ENCODE measurements at regions not wholly inside any gene's neighbourhood (a gene's known extent, or its start where the extent isn't known, plus 50 kb on each side); places are given as distances from the start of the nearest gene placed in this dataset.

DNA sequence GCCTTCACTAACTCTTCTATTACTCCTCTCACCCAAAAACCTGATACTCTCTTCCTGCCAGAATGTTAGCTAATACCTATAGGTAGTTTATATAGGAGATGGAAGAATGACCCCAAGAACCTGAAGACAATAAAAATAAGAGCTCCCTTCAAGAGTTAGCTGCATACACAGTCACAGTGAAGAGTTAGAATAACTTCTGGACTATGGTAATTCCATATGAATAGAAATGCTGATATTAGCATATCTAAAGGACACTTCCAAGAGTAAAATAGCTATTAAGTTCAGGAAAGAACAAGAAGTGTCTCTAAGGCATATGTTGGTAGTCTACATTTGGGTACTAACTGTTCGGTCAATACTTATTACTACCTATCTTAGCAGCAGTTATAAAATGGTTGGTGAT lies 134.2 kb downstream of the VGLL3 start:
- TF ChIP-seq, protein P1, sequence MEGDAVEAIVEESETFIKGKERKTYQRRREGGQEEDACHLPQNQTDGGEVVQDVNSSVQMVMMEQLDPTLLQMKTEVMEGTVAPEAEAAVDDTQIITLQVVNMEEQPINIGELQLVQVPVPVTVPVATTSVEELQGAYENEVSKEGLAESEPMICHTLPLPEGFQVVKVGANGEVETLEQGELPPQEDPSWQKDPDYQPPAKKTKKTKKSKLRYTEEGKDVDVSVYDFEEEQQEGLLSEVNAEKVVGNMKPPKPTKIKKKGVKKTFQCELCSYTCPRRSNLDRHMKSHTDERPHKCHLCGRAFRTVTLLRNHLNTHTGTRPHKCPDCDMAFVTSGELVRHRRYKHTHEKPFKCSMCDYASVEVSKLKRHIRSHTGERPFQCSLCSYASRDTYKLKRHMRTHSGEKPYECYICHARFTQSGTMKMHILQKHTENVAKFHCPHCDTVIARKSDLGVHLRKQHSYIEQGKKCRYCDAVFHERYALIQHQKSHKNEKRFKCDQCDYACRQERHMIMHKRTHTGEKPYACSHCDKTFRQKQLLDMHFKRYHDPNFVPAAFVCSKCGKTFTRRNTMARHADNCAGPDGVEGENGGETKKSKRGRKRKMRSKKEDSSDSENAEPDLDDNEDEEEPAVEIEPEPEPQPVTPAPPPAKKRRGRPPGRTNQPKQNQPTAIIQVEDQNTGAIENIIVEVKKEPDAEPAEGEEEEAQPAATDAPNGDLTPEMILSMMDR (IDR thresholded peaks at IDR 0.05; ENCODE audit: poor library complexity), result no peak
- TF ChIP-seq EZH2phosphoT487 (IDR thresholded peaks at IDR 0.05; ENCODE audit: low read depth, severe bottlenecking, unreplicated experiment) (no peak), EZH2 (IDR thresholded peaks at IDR 0.05; ENCODE audit: borderline replicate concordance) (no peak)
